ENCODE measurements at regions not wholly inside any gene's neighbourhood (a gene's known extent, or its start where the extent isn't known, plus 50 kb on each side); places are given as distances from the start of the nearest gene placed in this dataset.

DNA sequence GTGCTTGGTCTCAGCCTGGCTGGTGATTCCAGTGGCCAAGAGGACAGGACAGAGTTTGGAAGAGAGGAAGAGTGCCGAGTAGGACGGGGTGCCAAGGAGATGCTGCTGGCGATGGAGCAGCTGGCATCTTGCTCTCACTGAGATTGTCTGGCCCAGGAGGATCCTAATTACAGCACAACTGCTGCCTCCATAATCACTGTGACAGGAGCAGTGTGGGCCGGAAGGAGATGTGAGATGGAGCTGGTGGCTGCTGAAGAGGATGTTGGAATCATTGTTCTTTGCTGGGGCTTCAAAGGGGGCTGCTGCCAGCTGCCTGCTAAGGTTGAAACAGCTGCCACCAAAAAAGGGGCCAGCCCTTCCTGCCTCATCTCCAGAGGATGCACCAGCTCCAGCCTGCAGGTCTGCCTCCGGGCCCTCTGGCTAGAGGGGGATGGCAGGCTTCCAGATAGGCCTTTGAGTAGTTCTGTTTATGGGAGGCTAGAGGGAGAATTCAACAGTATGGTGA lies 214.4 kb downstream of the RNF144B start:
- no peak overlapping the region for H3K23ac ChIP-seq (ENCODE audit: low read depth, low read length)
- H3K79me1 ChIP-seq (ENCODE audit: low read depth in 1 of 2, low read length in 2 of 2): no peaks in the 10 kb centered on the region
- no peak overlapping the region for H3K14ac ChIP-seq (replicated peaks; ENCODE audit: low read depth, low read length)
- no peak overlapping the region for H3K4me2 ChIP-seq (ENCODE audit: low read depth, low read length)
- H2AK9ac ChIP-seq (replicated peaks; ENCODE audit: low read depth, low read length, poor library complexity): no peak overlapping the region
- no peak overlapping the region for H2AFZ ChIP-seq (replicated peaks; ENCODE audit: low read length, poor library complexity)
- in situ Hi-C loops (cut with MboI; ENCODE audit: low sequenced_read_pairs) (loop anchor here (10.0 kb wide), 1 partner anchor 1453 kb away; no protein-coding TSS in a partner anchor), intact Hi-C loops (cut with micrococcal nuclease) (no loop called here), dilution Hi-C loops (cut with HindIII; ENCODE audit: low sequenced_read_pairs, unreplicated experiment) (no loop called here)
- H3K4me3 ChIP-seq (ENCODE audit: insufficient read depth, low read depth, low read length): no peak overlapping the region
- H2BK20ac ChIP-seq (ENCODE audit: low read depth, low read length): no peak overlapping the region
- BruUV-seq (replicated peaks): no TSS peak
- H2BK5ac ChIP-seq (ENCODE audit: low read depth, low read length, poor library complexity, severe bottlenecking): no peak overlapping the region
- H4K20me1 ChIP-seq (ENCODE audit: insufficient read depth, low read length): no peaks in the 10 kb centered on the region
- H3K18ac ChIP-seq (ENCODE audit: low read depth, low read length): no peak overlapping the region
- no peak overlapping the region for H2BK120ac ChIP-seq (ENCODE audit: low read depth, low read length)
- ATAC-seq (ENCODE audit: low read depth) (no peak), DNase-seq (no peak)
- no peaks in the 10 kb centered on the region for H3K27me3 ChIP-seq (ENCODE audit: control insufficient read depth, insufficient read depth, low read length)
- ChIA-PET POLR2A (ENCODE audit: unreplicated experiment) (no interaction called here), CTCF (no interaction called here)
- H2BK15ac ChIP-seq (ENCODE audit: low read depth, low read length): no peak overlapping the region
- no peaks in the 10 kb centered on the region for H3K4me1 ChIP-seq (ENCODE audit: control insufficient read depth, insufficient read depth, low read length)
- no peak overlapping the region for H3K56ac ChIP-seq (ENCODE audit: extremely low read depth, insufficient read depth, low read length)
- no peaks in the 10 kb centered on the region for H3K9me1 ChIP-seq (ENCODE audit: insufficient read depth, low read length)
- no peak overlapping the region for H4K8ac ChIP-seq (ENCODE audit: low read depth in 2 of 2, low read length in 2 of 2)
- H3K4ac ChIP-seq (ENCODE audit: low read depth, low read length): no peak overlapping the region
- no CpG with 5 or more reads among the region's 5 CpGs for WGBS, 2 experiments (ENCODE audit: extremely low coverage in 2 of 2, insufficient read length in 1 of 2)
- H2AK5ac ChIP-seq (ENCODE audit: low read depth, low read length): no peak overlapping the region
- TF ChIP-seq CTCF (conservative IDR thresholded peaks at IDR 0.05; ENCODE audit: low read depth, low read length) (no peak), RAD21 (IDR thresholded peaks at IDR 0.05; ENCODE audit: low read length) (no peak), MAZ (IDR thresholded peaks at IDR 0.05; ENCODE audit: borderline replicate concordance, low read depth, low read length) (no peak), MAFK (IDR thresholded peaks at IDR 0.05; ENCODE audit: low read depth, low read length) (no peak), SMC3 (IDR thresholded peaks at IDR 0.05; ENCODE audit: low read depth, low read length) (no peak), MXI1 (IDR thresholded peaks at IDR 0.05; ENCODE audit: borderline replicate concordance, low read depth, low read length) (no peak), CEBPB (IDR thresholded peaks at IDR 0.05; ENCODE audit: low read depth, low read length) (no peak), RFX5 (IDR thresholded peaks at IDR 0.05; ENCODE audit: low read depth, low read length) (no peak), POLR2A (IDR thresholded peaks at IDR 0.05; ENCODE audit: low read depth, low read length) (no peak), NFE2L2 (IDR thresholded peaks at IDR 0.05; ENCODE audit: low read depth, low read length) (no peak), BHLHE40 (IDR thresholded peaks at IDR 0.05; ENCODE audit: low read depth, low read length) (no peak), RCOR1 (IDR thresholded peaks at IDR 0.05; ENCODE audit: insufficient replicate concordance, low read length) (no peak), ELK1 (IDR thresholded peaks at IDR 0.05; ENCODE audit: borderline replicate concordance, low read depth, low read length) (no peak), USF2 (IDR thresholded peaks at IDR 0.05; ENCODE audit: low read depth, low read length) (no peak), CHD1 (IDR thresholded peaks at IDR 0.05; ENCODE audit: low read depth, low read length) (no peak), FOS (IDR thresholded peaks at IDR 0.05; ENCODE audit: low read depth, low read length) (no peak)
- no peak overlapping the region for H3K9ac ChIP-seq (ENCODE audit: low read depth, low read length)
- no peak overlapping the region for H4K5ac ChIP-seq (ENCODE audit: low read depth, low read length)
- H3K27ac ChIP-seq (ENCODE audit: insufficient read depth, low read length): no peak overlapping the region
- H4K91ac ChIP-seq (ENCODE audit: insufficient read depth, low read depth, low read length): no peak overlapping the region
- H3K36me3 ChIP-seq (ENCODE audit: control insufficient read depth, insufficient read depth, low read length): no peaks in the 10 kb centered on the region
- H3K9me3 ChIP-seq (ENCODE audit: control insufficient read depth, insufficient read depth, low read length): no peaks in the 10 kb centered on the region

Measured in IMR-90 (cell line).